GM21529 (cell line): ENCODE measurements at regions not wholly inside any gene's neighbourhood (a gene's known extent, or its start where the extent isn't known, plus 50 kb on each side); places are given as distances from the start of the nearest gene placed in this dataset.

Experiments
- ATAC-seq: cut with Tn5 transposase; IDR thresholded peaks from one replicate; pipeline ENCODE4 v1.9.1; 2021; ENCODE audit not compliant: unreplicated experiment

DNA sequence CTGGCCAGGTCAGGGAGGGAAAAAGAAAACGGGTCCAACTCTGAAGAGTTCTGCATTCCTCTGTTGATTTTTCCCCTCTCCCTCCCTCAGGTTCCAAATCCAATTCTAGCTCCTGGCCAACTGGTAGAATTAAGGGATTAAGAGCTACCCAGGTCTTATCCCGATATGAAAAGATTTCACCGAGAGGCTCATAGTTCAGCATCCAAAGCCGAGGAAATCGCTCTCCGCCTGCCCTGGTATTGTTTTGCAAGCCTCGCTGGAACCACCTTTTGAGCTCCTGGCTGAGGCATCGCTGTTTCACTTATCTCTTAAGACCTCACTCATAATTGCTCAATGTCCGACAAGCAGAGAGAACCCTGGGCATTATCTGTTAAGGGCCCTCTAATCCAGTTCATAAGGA, 180.4 kb downstream of the URI1 start:
- no peak for ATAC-seq

DNA sequence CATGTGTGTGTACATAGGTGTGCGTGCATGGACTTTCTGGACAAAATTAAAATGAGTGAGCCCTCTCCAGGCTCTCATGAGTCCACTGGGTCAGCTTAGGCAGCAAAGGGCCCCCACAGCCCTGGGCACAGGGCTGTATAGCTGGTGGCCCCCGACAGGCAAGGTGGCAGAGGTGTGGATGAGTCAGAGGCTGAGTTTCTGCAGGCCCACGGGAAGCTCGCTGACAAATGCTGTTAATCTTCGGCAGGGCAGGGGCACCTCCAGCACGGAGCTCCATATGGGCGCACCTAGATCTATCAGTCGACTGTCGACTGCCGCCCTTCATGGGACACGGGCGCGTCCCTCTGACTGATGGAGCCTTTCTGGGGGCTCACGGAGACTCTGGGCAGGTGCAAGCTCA, 181.1 kb downstream of the URI1 start:
- no peak for ATAC-seq

DNA sequence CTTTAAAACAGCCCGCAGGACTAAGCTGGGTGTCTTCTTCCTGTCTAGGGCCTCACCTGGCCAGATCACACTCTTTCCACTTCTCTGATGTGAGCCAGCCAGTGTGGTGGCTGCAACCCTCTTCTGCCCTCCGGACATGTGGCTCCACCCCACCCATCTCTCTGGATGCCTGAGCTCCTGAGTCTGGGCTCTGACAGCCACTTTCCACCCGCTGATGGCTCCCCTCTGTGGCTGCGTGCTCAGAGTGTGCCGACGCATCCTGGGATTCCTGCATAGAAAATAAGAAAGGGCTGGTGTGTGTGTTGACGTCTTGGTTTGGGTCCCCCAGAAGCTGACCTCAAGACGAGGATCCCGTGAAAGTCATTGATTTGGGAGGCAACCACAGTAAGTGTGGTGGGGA, 181.6 kb downstream of the URI1 start:
- ATAC-seq: no peak

DNA sequence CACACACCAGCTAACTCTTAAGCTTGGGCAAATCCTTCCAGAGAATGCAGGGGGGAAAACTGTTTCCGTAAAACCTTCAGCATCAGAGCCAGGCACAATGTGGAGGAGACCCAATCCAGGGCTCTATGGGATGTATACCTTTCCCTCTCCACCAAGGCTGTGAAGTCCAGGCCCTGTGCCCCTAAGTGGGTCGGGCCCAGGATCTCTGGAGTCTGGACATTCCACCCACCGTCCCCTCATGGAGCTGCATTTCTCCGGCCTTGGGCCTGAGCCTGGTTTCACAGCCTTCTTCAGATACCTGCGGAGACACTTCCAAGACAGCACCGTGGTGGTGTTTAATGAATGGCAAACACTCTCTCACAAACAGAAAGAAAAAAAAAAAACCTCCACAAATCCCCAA, 186.2 kb downstream of the URI1 start:
- no peak for ATAC-seq

DNA sequence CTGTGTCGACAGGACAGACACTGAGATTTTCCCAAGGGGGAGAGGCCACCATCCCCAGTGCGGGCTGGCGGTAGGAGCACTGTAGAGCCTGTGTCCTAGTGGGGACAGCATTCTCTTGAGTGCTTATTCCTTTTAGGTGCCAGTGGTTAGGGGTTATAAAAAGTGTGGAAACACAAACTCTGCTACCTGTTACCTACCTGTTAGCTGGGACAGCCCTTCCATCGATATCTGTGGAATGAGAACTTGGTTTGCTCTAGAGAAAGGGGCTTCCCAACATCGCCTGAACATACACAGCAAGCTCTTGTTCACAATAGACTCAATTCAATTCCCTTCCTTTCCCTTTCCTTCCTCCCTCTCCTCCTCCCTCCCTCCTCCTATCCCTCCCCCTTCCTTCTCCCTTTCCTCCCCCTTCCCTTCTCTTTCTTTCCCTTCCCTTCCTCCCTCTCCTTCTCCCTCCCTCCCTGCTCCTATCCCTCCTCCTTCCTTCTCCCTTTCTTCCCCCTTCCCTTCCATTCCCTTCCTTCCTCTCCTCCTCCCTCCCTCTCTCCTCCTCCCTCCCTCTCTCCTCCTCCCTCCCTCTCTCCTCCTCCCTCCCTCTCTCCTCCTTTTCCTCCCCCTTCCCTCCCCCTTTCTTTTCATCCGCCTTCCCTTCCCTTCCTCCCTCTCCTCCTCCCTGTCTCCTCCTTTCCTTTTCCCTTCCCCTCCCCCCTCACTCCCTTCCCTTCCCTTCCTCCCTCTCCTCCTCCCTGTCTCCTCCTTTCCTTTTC, 188.5 kb downstream of the URI1 start:
- no peak for ATAC-seq

DNA sequence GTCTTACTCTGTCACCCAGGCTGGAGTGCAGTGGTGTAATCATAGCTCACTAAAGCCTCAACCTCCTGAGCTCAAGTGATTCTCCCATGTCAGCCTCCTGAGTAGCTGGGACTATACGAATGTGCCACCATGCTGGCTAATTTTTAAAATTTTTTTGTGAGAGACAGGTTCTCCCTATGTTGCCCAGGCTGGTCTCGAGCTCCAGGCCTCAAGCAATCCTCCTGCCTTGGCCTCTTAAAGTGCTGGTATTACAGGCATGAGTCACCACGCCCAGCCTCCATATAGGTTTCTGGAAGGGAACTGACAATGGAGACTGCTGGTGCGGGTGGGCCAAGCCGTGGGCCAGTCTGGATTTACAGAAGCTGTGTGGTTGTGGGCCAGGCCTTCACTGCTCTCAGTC, 189.2 kb downstream of the URI1 start:
- ATAC-seq: no peak

DNA sequence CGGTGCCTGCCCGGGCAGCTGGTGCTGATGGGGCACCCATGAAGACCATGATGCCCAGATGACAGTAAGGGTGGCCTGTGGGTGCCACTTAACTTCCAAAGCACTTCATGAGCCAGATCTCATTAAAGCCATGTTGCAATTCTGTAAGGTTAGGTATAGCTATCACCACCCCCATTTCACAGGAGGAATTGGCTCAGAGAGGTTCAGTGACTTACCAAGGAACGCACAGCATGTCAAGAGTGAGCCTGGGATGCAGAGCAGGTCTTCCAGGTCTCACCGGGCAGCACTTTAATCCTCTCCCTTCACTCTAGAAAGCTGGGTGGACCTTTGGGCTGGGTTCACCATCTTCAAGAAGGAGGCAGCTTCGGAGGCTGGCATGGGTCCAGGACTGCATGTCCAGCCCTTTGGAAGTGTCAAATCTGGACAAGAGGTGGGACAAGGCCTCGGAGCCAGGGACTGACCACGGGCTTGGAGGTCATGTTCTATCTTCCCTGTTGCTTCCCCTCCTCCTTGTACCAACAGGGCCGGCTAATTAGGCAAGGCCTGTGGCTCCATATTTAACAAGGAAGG, 189.8 kb downstream of the URI1 start:
- no peak for ATAC-seq

DNA sequence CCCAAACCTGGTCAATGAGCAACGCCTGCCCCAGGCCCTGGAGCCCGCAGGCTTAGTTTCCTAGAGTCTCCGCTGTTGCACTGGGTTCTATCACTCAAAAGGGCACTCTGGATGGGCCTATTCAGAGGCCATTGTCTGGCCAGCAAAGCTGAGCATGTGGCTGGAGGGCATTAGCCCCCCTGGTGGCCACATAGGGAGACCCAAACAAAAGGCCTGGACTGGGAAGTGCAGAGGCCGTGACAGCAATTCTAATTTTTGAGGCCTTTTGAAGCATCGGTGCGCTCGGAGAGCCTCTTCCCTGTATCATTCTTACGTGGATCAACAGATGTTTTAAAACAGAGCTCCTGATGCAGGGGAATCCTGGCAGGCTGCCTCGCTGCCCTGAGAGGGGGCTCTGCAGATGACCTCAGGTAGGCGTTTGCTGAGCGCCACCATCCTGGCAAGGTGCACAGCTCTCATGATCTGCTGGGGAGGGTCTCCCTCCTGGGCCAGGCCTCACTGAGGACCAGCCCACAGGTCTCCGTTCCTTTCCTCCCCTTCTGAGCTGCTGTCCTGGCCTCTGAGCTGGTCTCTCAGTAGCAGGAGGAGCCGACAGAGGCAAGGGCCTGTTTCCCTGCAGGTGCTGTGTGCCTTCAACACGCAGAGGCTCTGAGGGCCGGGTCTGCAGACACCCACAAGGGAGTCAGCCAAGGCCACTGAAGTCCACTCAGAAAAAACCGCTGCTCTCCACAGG, 190.5 kb downstream of the URI1 start:
- ATAC-seq: no peak

DNA sequence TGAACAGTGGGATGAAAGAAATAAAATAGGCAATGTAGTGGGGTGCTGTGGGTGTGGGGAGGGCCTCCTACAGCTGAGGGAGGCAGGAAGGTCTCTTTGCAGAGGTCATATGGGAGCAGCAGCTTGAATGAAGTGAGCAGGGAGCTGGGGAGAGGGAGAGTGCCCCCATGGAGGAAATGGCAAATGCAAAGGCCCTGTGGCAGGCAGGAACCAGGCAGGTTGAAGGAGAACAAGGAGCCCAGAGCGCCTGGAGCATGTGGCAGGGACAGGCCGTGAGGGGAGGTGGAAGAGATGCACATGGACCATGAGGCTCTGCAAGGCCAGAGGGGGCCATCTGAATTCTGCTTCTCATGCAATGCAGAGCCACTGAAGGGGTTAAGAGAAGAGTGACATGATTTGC, 191.8 kb downstream of the URI1 start:
- no peak for ATAC-seq

DNA sequence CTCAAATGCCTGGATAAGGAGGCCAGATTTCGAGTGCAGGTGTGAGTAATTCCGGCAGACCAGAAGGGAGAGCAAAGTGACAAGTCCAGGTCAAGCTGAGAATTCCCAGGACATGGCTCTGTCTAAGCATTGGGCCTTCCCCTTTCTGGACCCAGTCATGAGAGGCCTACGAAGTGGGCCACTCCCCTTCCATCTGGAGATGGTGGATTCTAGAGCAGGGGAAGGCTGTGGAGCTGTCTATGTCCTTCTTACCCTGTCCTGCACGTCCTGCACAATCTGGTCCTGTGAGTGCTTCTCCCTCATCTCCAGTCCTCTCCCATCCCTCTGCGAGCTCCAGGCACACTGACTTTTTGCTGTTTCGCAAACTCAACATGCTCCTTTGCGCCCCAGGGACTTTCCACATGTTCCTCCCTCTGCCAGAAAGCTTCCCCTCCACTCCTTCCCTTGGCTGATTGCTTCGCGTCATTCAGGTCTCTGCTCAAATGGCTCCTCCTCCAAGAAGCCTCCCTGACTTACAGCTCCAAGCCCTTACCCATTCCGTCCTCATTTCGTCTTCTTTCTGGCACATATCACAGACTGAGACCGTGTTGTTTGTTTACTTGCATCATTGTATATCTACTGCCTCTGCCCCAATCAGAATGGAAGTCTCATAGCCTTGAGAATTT, 193.2 kb downstream of the URI1 start:
- no peak for ATAC-seq

DNA sequence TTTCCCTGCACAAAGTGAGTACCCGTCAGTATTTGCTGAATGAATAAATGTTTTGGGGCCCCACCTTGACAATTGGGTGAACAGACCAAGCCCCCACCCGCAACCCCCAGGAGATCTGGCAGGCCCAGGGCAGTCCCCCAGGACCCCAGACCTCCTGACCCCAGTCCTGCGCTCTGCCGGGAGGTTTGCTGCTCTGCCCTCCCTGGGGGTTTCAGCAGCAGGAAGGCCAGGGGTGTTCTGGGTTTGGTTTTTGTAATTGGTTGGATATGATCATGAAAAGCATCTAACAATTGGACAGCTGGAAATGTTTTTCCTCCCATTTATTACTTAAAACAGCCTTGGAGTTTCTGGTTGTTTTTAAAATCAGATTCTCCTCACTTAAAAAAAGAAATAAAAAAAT, 193.8 kb downstream of the URI1 start:
- ATAC-seq: no peak

DNA sequence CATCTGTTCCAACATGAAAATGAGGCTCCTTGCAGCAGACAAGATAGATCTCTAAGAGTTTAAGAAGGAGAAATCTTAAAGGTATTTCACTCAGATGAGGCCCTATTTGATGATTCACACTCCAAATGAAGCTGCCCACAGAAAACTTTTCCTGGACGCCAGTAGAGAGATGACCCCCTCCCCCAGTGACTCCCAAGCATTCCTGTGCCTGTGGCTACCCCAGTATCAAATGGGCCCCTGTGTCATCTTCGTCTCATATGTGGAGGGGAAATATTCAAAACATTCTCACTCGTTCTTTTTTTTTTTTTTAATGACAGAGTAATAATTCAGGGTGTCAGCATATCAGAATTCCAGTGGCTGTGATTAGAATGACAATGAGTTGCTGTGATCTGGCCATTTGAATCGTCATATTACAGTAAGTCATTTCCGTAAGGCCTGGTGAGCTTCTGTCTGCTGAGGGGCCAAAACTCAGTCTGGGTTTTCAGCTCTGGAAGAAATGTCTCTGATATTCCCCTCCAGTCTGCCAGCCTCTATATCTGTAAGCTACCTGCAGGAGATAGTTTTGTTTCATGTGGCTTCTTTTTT, 194.7 kb downstream of the URI1 start:
- no peak for ATAC-seq

DNA sequence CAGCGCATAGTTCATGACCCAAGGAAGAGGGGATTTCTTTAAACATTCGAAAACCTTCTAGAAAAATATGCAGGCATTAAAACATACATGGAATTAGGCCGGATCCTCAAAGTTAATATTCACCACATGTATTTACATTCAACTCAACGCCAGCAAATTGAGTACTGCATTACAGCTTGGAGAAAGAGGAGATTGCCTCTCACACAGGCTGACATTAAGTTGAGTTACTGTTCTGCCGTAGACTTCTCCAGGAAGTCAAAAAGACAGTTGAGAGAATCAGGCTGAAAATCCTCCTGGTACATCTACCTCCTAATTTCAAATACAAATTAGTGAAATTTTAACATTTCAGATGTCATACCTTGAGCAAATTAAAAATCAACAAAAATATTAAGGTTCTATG, 195.7 kb downstream of the URI1 start:
- ATAC-seq: no peak

DNA sequence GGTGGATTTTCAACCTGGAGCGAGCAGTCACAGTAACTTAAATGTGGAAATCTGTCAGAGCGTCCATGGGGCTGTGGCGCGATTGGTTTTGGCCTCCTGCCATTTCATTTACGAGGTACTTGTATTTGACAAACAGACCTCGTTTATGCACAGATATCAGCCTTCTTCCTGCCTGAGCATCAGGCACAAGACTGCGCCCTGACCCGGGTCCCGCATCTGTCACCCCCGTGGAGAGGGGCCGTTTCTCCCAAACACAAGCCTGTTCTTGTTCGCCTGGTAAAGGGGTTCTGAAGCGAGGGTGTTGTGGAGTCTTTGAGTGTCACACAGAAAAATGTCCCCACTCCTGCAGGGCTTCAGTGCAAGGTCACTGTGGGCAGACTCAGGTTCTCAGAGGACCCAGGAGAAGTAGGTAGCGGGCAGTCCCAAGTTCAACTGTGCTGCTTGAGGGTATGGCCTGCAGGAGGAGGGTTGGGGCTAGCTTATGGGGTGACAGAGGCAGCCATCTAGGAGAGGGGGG, 202.3 kb downstream of the URI1 start:
- no peak for ATAC-seq

DNA sequence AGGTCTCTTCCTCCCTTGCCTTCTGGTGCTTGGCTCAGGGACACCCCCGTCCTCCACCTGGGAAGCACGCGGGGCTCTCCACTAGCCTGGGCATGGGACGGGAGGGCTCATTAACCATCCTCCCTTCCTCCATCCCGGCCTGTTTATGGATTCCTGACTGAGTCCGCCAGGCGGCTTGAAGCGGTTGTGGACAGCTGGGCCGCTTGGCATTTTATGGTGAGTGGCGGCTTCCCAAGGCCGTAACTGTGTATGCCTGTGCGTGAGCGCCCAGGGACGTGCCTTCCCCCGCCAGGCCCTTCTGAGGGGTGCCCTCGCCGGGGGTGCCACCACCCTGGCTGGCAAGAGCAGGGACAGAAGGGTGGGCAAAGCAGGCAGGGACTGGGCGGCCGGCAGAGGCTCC, 202.8 kb downstream of the URI1 start:
- ATAC-seq: no peak

DNA sequence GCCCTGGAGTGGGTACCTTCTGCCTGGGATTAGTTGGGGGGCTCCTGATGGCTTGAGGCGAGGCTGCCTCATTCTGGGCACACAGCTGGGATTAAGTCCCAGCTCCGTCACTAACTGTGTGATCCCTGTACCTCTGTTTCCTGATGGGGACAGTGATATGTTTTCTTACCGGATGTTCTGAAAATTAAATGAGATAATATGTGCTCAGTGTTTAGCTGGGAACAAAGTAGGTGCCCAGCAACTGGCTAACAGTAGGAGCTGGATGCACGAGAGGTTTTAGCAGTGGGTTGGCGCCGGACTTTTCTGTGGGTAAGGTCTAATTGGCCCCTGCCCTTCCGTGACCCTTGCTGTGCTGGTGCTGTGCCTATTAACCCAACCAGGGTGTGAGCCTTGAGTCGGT, 203.4 kb downstream of the URI1 start:
- ATAC-seq: no peak

DNA sequence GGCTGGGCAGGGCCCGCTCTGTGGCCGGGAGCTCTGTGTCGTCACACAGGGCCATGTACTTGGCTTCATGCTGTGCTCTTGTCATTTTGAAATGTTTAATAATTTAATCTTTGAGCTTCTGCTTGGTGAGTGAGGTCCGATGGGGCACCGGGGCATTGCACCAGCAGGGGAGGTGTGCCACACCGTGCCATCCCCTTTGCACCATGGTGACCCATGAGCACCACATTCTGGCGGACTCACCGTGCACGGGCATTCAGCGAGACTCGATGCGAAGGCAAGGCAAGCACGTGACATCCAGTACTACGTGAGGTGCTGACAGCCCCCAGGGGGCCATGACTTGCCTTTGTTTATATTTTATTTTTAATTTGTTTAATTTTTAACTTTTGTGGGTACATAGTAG, 204.3 kb downstream of the URI1 start:
- no peak for ATAC-seq

DNA sequence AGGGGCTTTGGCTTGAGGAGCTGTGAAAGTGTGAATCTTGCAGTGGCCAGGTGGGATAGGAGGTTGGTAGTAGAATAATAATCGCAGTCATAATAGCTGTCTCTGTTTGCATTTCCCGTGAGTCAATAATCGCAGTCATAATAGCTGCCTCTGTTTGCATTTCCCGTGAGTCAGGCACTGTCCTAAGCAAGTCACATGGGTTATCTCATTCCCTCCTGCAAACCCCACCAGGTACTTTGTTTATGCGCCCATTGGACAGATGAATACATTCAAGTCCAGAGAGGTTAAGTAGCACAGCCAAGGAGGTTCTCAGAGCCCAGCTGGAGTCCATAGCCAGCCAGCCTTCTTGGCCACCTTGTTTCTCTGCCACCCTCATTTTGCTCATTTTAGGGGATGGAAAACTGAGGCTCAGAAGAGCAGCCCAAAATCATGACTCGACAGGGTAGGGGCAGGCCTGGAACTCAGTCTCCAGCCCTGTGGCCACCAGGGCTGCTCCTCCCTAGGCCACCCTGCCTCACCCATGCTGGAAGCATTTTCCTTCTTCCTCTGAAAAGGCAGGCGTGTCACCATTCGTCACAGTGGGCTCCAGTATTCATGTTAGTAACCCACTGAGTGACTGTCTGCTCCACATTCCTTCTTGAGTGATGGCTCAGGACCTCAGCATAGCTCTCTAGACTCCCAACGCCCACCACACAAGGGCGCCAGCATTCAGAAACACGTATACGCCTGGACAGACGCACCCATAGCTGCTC, 206.2 kb downstream of the URI1 start:
- no peak for ATAC-seq

DNA sequence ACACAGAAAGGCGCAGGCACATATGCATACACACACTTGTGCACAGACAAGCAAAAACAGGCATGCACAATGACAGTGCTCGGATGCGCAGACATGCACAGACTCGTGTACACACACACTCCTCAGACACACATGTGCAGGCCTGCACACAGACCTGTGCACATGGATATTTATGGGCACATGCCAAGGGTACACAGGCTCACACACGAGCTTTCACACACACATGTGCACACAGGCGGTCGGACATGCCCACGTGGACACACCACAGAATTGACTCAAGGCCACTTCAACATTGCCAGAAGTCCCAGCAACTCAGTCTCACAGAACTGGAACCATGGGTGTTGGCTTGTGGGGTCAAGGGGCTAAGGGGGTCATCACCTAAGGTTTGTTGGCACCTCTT, 206.8 kb downstream of the URI1 start:
- no peak for ATAC-seq

DNA sequence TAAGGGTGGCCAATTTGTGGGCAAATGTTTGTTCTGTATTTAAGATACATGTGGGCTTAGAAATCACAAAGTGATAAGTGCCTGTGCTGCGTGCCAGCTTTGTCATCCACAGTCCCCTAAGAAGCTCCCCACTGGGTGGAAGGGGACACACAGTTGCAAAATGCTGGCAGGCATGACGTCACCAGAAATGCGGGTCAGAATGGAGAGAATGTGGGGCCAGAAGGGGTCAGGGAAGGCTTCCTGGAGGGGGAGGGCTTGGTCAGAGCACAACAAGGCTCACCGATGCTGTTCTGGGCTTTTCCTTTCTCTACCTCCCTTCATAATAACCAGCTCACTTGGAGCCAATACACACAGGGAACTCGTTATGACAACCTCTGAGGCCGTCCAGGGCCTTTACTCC, 207.3 kb downstream of the URI1 start:
- ATAC-seq: no peak

DNA sequence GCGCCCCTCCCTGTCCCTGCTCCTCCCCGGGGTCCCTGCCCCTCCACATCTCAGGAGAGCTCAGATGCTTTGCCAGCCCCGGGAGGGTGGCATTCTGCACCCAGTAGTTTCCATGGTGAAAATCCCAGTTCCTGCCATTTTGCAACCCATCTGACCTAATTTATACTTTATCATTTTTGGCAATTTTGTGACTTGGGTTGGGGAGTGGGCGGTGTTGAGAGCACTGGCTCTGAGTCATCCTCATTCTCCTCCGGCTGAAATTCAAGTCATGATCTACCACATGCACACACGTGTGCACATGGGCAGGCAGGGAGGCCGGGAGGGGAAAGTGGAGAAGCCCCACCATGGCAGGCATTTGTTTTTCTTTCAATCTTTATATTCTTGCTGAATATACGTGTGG, 208.6 kb downstream of the URI1 start:
- ATAC-seq: no peak
